NB4 (cell line): ENCODE measurements at regions not wholly inside any gene's neighbourhood (a gene's known extent, or its start where the extent isn't known, plus 50 kb on each side); places are given as distances from the start of the nearest gene placed in this dataset.

ENCODE experiments used
- DNase-seq: peaks from one replicate; pipeline ENCODE4 v3.0.0; 2010; ENCODE audit warnings: low read depth
- H3K4me3 ChIP-seq: one replicate; pipeline ENCODE4 v1.5.1; 2011; ENCODE audit warnings: mild to moderate bottlenecking, low read depth, low read length, moderate library complexity
- CTCF ChIP-seq: IDR thresholded peaks from one replicate; pipeline ENCODE4 v1.5.1; 2012; ENCODE audit warnings: low read depth, low read length
- MYC ChIP-seq: IDR thresholded peaks from 2 replicates; pipeline ENCODE4 v1.6.1; 2011; ENCODE audit warnings: low read depth, low read length
- POLR2A ChIP-seq: IDR thresholded peaks from 2 replicates; pipeline ENCODE4 v1.6.1; 2011; ENCODE audit warnings: mild to moderate bottlenecking; ENCODE audit not compliant: insufficient read length; ENCODE audit errors: extremely low read depth
- TF ChIP-seq, protein P1 (sequence below): IDR thresholded peaks from 2 replicates; pipeline ENCODE4 v1.6.1; 2011; ENCODE audit warnings: low read depth, low read length

- H3K4me3 ChIP-seq: no peak overlapping the region
- TF ChIP-seq MYC: no peak
- TF ChIP-seq POLR2A: no peak
- TF ChIP-seq CTCF: no peak
- TF ChIP-seq, protein P1, sequence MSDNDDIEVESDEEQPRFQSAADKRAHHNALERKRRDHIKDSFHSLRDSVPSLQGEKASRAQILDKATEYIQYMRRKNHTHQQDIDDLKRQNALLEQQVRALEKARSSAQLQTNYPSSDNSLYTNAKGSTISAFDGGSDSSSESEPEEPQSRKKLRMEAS: no peak
- no peak for DNase-seq
Observed at GRCh38 chr4:13176741-13177142, 307.4 kb downstream of the RAB28 start.

- DNase-seq: no peak
- no peak overlapping the region for H3K4me3 ChIP-seq
- TF ChIP-seq CTCF (no peak), POLR2A (no peak), MYC (no peak)
- TF ChIP-seq, protein P1: no peak
Observed at GRCh38 chr4:13174926-13175325, 309.2 kb downstream of the RAB28 start.

DNA sequence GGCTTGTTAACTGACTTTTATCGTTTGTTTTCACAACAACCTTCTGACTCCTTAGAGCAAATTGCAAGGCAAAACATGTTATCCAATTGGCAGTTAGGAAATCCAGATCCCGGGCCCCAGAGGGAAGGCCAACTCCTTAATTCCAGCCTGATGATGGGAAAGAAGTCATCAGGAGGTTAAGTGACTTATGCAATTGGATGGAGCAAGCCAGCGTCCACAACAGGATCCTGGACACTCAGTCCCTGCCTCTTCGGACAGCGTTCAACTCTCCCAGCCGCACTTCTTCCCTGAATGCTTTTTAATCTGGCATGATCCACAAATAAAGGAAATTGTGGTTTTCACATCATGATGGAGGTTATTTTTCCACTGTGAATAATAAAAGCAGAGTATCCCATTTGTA lies 310.1 kb downstream of the RAB28 start:
- no peak for DNase-seq
- TF ChIP-seq, protein P1: no peak
- no peak for TF ChIP-seq MYC
- no peak for TF ChIP-seq CTCF
- no peak overlapping the region for H3K4me3 ChIP-seq

GRCh38 chr4:13171292-13172057 lies 312.7 kb downstream of the RAB28 start:
- DNase-seq: no peak
- H3K4me3 ChIP-seq: no peak overlapping the region
- no peak for TF ChIP-seq CTCF
- no peak for TF ChIP-seq POLR2A
- TF ChIP-seq, protein P1: no peak
- TF ChIP-seq MYC: no peak

DNA sequence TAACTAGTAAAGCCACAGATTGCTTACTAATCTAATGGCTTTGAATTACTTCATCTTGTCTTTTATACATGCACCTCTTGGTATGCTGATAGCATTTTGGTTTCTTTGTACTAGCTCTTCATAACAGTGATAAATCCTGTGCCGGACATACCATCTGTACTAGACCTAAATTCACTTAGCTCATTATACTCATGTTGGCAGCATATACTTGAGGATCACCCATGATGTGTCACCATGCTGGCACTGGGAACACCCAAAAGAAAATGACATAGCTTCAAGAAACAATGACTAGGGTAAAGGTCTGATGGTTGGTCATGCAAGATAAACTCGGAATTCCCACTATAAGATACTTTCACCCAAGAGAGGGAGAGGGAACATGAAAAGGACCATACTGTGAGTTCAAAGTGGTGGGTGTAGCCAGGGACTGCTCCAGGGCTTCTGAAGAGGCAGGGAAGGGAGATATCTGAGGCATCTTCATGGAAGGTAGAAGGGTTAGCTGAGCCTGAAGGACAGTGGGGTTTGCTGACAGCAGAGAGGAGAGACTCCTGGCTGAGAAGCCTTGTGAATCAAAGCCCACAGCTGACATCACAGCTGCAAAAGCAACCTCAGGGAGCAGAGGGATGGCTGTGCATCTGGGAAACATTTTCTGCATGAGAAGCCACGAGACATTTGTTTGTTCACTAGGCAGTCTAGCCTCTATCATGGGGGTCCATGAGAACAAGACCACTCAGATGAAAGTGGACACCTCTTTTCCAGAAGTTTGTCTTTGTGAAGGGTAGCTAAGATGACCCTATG lies 314.2 kb downstream of the RAB28 start:
- H3K4me3 ChIP-seq: no peak overlapping the region
- TF ChIP-seq POLR2A (no peak), CTCF (no peak), MYC (no peak)
- TF ChIP-seq, protein P1: no peak
- no peak for DNase-seq
